ENCODE measurements at regions not wholly inside any gene's neighbourhood (a gene's known extent, or its start where the extent isn't known, plus 50 kb on each side); places are given as distances from the start of the nearest gene placed in this dataset.

GRCh38 chr5:14076561-14076960 is 66.6 kb upstream of the TRIO start:
- TF ChIP-seq KAT7 (CRISPR knock-in tag; IDR thresholded peaks at IDR 0.05; ENCODE audit: borderline replicate concordance) (no peak), CTCF (IDR thresholded peaks at IDR 0.05) (no peak), NR1H2 (CRISPR knock-in tag; IDR thresholded peaks at IDR 0.05) (no peak), HMGXB4 (CRISPR knock-in tag; IDR thresholded peaks at IDR 0.05) (no peak), RELA (CRISPR knock-in tag; IDR thresholded peaks at IDR 0.05; ENCODE audit: borderline replicate concordance) (no peak), CBFB (CRISPR knock-in tag; IDR thresholded peaks at IDR 0.05; ENCODE audit: low read depth) (no peak)

All from WTC11 (cell line).